ENCODE measurements at regions not wholly inside any gene's neighbourhood (a gene's known extent, or its start where the extent isn't known, plus 50 kb on each side); places are given as distances from the start of the nearest gene placed in this dataset.

GRCh38 chr18:55138401-55138800 lies 179.1 kb upstream of the CCDC68 start:
- ATAC-seq (no peak), DNase-seq (no peak)
- H3K9me3 ChIP-seq, result no peaks in the 10 kb centered on the region
- H3K4me3 ChIP-seq, result no peak overlapping the region
- WGBS (ENCODE audit: insufficient coverage, low coverage, low lambda C conversion rate, missing lambda C conversion rate), result 58% methylated on average over 4 of the region's 4 CpGs
- H3K4me1 ChIP-seq, result no peaks in the 10 kb centered on the region
- intact Hi-C loops (cut with DNase I), result no loop called here
- H3K36me3 ChIP-seq, result no peaks in the 10 kb centered on the region
- no peaks in the 10 kb centered on the region for H3K27me3 ChIP-seq
- H3K27ac ChIP-seq, result no peak overlapping the region
- TF ChIP-seq, protein P1, sequence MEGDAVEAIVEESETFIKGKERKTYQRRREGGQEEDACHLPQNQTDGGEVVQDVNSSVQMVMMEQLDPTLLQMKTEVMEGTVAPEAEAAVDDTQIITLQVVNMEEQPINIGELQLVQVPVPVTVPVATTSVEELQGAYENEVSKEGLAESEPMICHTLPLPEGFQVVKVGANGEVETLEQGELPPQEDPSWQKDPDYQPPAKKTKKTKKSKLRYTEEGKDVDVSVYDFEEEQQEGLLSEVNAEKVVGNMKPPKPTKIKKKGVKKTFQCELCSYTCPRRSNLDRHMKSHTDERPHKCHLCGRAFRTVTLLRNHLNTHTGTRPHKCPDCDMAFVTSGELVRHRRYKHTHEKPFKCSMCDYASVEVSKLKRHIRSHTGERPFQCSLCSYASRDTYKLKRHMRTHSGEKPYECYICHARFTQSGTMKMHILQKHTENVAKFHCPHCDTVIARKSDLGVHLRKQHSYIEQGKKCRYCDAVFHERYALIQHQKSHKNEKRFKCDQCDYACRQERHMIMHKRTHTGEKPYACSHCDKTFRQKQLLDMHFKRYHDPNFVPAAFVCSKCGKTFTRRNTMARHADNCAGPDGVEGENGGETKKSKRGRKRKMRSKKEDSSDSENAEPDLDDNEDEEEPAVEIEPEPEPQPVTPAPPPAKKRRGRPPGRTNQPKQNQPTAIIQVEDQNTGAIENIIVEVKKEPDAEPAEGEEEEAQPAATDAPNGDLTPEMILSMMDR (IDR thresholded peaks at IDR 0.05), result no peak
- TF ChIP-seq POLR2A (IDR thresholded peaks at IDR 0.05), result no peak

DNA sequence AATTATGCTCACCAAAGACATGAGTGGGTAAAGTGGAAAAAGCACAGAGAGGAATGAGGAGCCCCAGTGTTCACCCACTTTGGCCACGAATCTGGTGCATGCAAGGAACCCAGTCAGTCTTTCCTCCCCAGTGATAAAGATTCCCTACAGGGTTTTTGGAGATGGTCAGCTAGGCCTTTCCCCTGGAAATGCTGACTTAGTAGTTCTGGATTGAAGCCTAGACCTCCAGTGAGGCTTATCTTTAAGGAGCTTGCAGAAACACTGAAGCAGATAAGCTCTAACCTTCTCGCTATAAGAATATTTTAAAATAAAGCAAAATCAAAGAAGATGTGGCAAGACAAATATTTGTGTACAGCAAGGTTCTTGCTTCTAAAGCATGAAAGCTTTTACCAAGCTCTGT lies 178.3 kb upstream of the CCDC68 start:
- 44% methylated on average over 2 of the region's 2 CpGs for WGBS (ENCODE audit: insufficient coverage, low coverage, low lambda C conversion rate, missing lambda C conversion rate)
- DNase-seq (no peak), ATAC-seq (no peak)
- no peaks in the 10 kb centered on the region for H3K4me1 ChIP-seq
- no peaks in the 10 kb centered on the region for H3K9me3 ChIP-seq
- intact Hi-C loops (cut with DNase I), result no loop called here
- H3K27ac ChIP-seq, result no peak overlapping the region
- no peaks in the 10 kb centered on the region for H3K36me3 ChIP-seq
- H3K4me3 ChIP-seq, result no peak overlapping the region
- no peaks in the 10 kb centered on the region for H3K27me3 ChIP-seq
- TF ChIP-seq POLR2A (IDR thresholded peaks at IDR 0.05), result no peak
- TF ChIP-seq, protein P1 (IDR thresholded peaks at IDR 0.05), result no peak

- intact Hi-C loops (cut with DNase I), result no loop called here
- H3K4me3 ChIP-seq, result no peak overlapping the region
- no peaks in the 10 kb centered on the region for H3K9me3 ChIP-seq
- H3K4me1 ChIP-seq, result no peaks in the 10 kb centered on the region
- H3K27ac ChIP-seq, result no peak overlapping the region
- H3K27me3 ChIP-seq, result no peaks in the 10 kb centered on the region
- ATAC-seq, result no peak
- 46% methylated on average over 7 of the region's 7 CpGs for WGBS (ENCODE audit: insufficient coverage, low coverage, low lambda C conversion rate, missing lambda C conversion rate)
- TF ChIP-seq POLR2A (IDR thresholded peaks at IDR 0.05), result no peak
- TF ChIP-seq, protein P1 (IDR thresholded peaks at IDR 0.05), result no peak
- no peak for DNase-seq
- no peaks in the 10 kb centered on the region for H3K36me3 ChIP-seq
Observed at GRCh38 chr18:55136864-55137263, 177.6 kb upstream of the CCDC68 start.

DNA sequence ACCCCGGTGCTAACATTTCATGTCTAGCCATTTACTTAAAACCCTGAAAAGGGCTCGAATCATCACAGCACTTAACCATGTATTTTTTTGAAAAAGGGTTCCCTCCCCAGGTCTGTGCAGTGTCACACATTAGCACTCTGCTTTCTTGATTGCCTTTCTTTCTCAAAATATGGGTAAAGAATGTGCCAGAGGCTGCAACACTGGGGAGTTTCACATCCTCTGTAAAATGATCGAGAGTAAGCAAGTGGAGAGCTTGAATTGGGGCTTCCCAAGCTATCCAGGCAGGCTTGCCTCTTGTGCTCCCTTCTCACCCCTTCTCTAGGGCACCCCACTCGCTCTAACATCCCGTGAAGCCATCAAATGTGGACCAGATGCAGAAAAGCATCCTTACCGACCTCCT lies 177.0 kb upstream of the CCDC68 start:
- Histone ChIP-seq H3K4me3 (no peak overlapping the region), H3K27ac (no peak overlapping the region), H3K9me3 (no peaks in the 10 kb centered on the region), H3K4me1 (no peaks in the 10 kb centered on the region), H3K36me3 (no peaks in the 10 kb centered on the region), H3K27me3 (no peaks in the 10 kb centered on the region)
- intact Hi-C loops (cut with DNase I), result no loop called here
- ATAC-seq, result no peak
- TF ChIP-seq POLR2A (IDR thresholded peaks at IDR 0.05), result no peak
- TF ChIP-seq, protein P1 (IDR thresholded peaks at IDR 0.05), result no peak
- DNase-seq, result no peak
- 60% methylated on average over 6 of the region's 6 CpGs for WGBS (ENCODE audit: insufficient coverage, low coverage, low lambda C conversion rate, missing lambda C conversion rate)

- no peak overlapping the region for H3K27ac ChIP-seq
- intact Hi-C loops (cut with DNase I), result no loop called here
- H3K36me3 ChIP-seq, result no peaks in the 10 kb centered on the region
- H3K4me1 ChIP-seq, result no peaks in the 10 kb centered on the region
- TF ChIP-seq, protein P1 (IDR thresholded peaks at IDR 0.05), result no peak
- TF ChIP-seq POLR2A (IDR thresholded peaks at IDR 0.05), result no peak
- no peak for DNase-seq
- 81% methylated on average over 6 of the region's 6 CpGs for WGBS (ENCODE audit: insufficient coverage, low coverage, low lambda C conversion rate, missing lambda C conversion rate)
- no peaks in the 10 kb centered on the region for H3K27me3 ChIP-seq
- no peak overlapping the region for H3K4me3 ChIP-seq
- H3K9me3 ChIP-seq, result no peaks in the 10 kb centered on the region
- ATAC-seq, result no peak
Observed at GRCh38 chr18:55133378-55133777, 174.1 kb upstream of the CCDC68 start.

All from right lobe of liver (tissue), 6 donors.